ENCODE measurements at regions not wholly inside any gene's neighbourhood (a gene's known extent, or its start where the extent isn't known, plus 50 kb on each side); places are given as distances from the start of the nearest gene placed in this dataset.

- Mint-ChIP-seq H3K4me1 (no peaks in the 10 kb centered on the region), H3K27ac (no peak overlapping the region), H3K36me3 (no peaks in the 10 kb centered on the region), H3K4me3 (no peak overlapping the region), H3K27me3 (ENCODE audit: low read depth in 2 of 2) (peaks cover 0 to 5% of the 10 kb centered on the region in 2 donors), H3K9me3 (no peaks in the 10 kb centered on the region)
- H3K27me3 ChIP-seq (ENCODE audit: control insufficient read depth, insufficient read depth, low read length) = no peaks in the 10 kb centered on the region
- H3K27ac ChIP-seq (ENCODE audit: low read length) = no peak overlapping the region
- WGBS (ENCODE audit: insufficient coverage) = 75% methylated on average over 8 of the region's 8 CpGs
- H3K9me3 ChIP-seq (ENCODE audit: control insufficient read depth, insufficient read depth, low read length) = no peaks in the 10 kb centered on the region
- H3K4me1 ChIP-seq (ENCODE audit: control insufficient read depth, insufficient read depth, low read length) = no peaks in the 10 kb centered on the region
- no peak for TF ChIP-seq CTCF (IDR thresholded peaks at IDR 0.05)
- no peak overlapping the region for H3K4me3 ChIP-seq (ENCODE audit: low read length)
- H3K36me3 ChIP-seq (ENCODE audit: control insufficient read depth, insufficient read depth, low read length) = no peaks in the 10 kb centered on the region
- ATAC-seq (no peak), DNase-seq (no peak)
- intact Hi-C loops (cut with micrococcal nuclease) = no loop called here
These were observed 146.5 kb downstream of the NXNL2 start for GRCh38 chr9:88681434-88681833.

DNA sequence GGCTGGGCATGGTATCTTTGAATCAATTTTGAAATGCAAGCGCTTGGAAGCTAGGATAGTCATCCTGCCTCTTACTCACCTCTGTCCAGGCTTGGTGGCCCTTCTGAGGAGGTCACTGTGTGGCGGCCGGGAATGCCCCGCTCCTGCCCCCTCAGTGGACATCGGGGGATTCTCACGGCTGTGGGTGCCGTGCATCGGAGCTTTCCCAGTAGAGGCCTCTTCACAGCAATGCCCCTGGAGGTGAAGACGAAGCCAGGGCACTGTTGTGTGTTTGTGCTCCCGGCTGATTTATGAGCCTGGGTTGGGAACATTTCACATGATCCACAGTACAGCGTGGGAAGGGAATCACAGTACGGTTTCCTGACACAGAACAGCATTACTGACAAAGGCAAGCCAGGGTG, 147.5 kb downstream of the NXNL2 start:
- intact Hi-C loops (cut with micrococcal nuclease) = no loop called here
- no peaks in the 10 kb centered on the region for H3K36me3 ChIP-seq (ENCODE audit: control insufficient read depth, insufficient read depth, low read length)
- ATAC-seq (no peak), DNase-seq (no peak)
- Mint-ChIP-seq H3K4me3 (no peak overlapping the region), H3K4me1 (no peaks in the 10 kb centered on the region), H3K27me3 (ENCODE audit: low read depth in 2 of 2) (no peaks in the 10 kb centered on the region), H3K36me3 (no peaks in the 10 kb centered on the region), H3K27ac (no peak overlapping the region), H3K9me3 (no peaks in the 10 kb centered on the region)
- no peaks in the 10 kb centered on the region for H3K4me1 ChIP-seq (ENCODE audit: control insufficient read depth, insufficient read depth, low read length)
- H3K27me3 ChIP-seq (ENCODE audit: control insufficient read depth, insufficient read depth, low read length) = no peaks in the 10 kb centered on the region
- no peaks in the 10 kb centered on the region for H3K9me3 ChIP-seq (ENCODE audit: control insufficient read depth, insufficient read depth, low read length)
- WGBS (ENCODE audit: insufficient coverage) = 76% methylated on average over 12 of the region's 12 CpGs
- H3K4me3 ChIP-seq (ENCODE audit: low read length) = no peak overlapping the region
- no peak overlapping the region for H3K27ac ChIP-seq (ENCODE audit: low read length)
- TF ChIP-seq CTCF (IDR thresholded peaks at IDR 0.05) = no peak

DNA sequence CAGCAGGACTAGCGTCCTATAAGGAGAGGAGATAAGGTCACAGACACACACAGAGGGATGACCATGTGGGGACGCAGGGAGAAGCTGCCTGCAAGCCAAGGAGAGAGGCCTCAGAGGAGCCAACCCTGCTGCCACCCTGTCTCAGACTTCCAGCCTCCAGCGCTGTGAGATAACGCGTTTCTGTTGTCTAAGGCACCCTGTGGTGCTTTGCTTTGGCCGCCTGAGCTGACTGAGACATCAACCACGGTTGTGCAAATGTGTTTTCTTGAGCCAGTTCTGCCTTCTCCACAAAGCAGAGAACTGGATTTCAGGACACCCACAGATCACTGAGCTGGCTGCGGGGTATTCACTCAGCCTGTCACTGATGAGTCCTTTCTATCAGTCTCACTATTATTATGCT, 149.1 kb downstream of the NXNL2 start:
- no peaks in the 10 kb centered on the region for H3K9me3 ChIP-seq (ENCODE audit: control insufficient read depth, insufficient read depth, low read length)
- no peak overlapping the region for H3K27ac ChIP-seq (ENCODE audit: low read length)
- no peak for DNase-seq
- no peaks in the 10 kb centered on the region for H3K4me1 ChIP-seq (ENCODE audit: control insufficient read depth, insufficient read depth, low read length)
- Mint-ChIP-seq H3K9me3 (no peaks in the 10 kb centered on the region), H3K4me3 (no peak overlapping the region), H3K36me3 (no peaks in the 10 kb centered on the region), H3K27ac (no peak overlapping the region), H3K4me1 (no peaks in the 10 kb centered on the region), H3K27me3 (ENCODE audit: low read depth in 2 of 2) (no peaks in the 10 kb centered on the region)
- intact Hi-C loops (cut with micrococcal nuclease) = no loop called here
- H3K36me3 ChIP-seq (ENCODE audit: control insufficient read depth, insufficient read depth, low read length) = no peaks in the 10 kb centered on the region
- WGBS (ENCODE audit: insufficient coverage) = 84% methylated on average over 7 of the region's 8 CpGs
- no peak overlapping the region for H3K4me3 ChIP-seq (ENCODE audit: low read length)
- no peak for TF ChIP-seq CTCF (IDR thresholded peaks at IDR 0.05)
- no peak for ATAC-seq
- H3K27me3 ChIP-seq (ENCODE audit: control insufficient read depth, insufficient read depth, low read length) = no peaks in the 10 kb centered on the region

GRCh38 chr9:88684845-88685244, 149.9 kb downstream of the NXNL2 start:
- Mint-ChIP-seq H3K27me3 (ENCODE audit: low read depth in 2 of 2) (no peaks in the 10 kb centered on the region), H3K4me3 (no peak overlapping the region), H3K27ac (no peak overlapping the region), H3K4me1 (no peaks in the 10 kb centered on the region), H3K9me3 (no peaks in the 10 kb centered on the region), H3K36me3 (no peaks in the 10 kb centered on the region)
- Histone ChIP-seq H3K27me3 (ENCODE audit: control insufficient read depth, insufficient read depth, low read length) (no peaks in the 10 kb centered on the region), H3K4me1 (ENCODE audit: control insufficient read depth, insufficient read depth, low read length) (no peaks in the 10 kb centered on the region), H3K9me3 (ENCODE audit: control insufficient read depth, insufficient read depth, low read length) (no peaks in the 10 kb centered on the region), H3K36me3 (ENCODE audit: control insufficient read depth, insufficient read depth, low read length) (no peaks in the 10 kb centered on the region), H3K27ac (ENCODE audit: low read length) (no peak overlapping the region), H3K4me3 (ENCODE audit: low read length) (no peak overlapping the region)
- ATAC-seq (no peak), DNase-seq (no peak)
- WGBS (ENCODE audit: insufficient coverage) = 85% methylated on average over 9 of the region's 10 CpGs
- TF ChIP-seq CTCF (IDR thresholded peaks at IDR 0.05) = no peak
- intact Hi-C loops (cut with micrococcal nuclease) = no loop called here
